GM21576 (cell line): ENCODE measurements at regions not wholly inside any gene's neighbourhood (a gene's known extent, or its start where the extent isn't known, plus 50 kb on each side); places are given as distances from the start of the nearest gene placed in this dataset.
"Not testable (repeated sequence)": the region's sequence is repeated elsewhere in the genome, so short reads cannot be mapped to it uniquely, and the experiment has no call there.

Experiments
- ATAC-seq: cut with Tn5 transposase; IDR thresholded peaks from one replicate; pipeline ENCODE4 v1.9.1; 2021; ENCODE audit warnings: mild to moderate bottlenecking, moderate library complexity; ENCODE audit not compliant: unreplicated experiment

DNA sequence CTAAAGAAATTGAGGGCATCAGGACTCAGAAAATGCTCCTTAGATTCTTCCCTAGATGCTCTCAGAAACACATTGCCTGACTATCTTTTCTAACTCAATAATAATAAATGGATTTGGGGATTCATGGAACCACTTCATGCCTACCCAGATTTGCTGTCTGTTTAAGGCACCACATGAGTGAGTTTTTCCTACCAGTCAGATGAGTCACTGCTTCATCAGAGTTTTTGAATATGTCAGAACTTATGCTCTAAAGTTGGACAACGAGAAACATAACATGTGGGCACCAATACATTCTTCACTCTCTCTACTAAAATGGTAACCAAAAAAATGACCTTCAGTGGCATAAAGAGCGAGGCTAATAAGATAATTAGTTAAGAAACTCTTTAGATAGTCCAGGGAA, 1135.1 kb downstream of the TUSC7 start:
- no peak for ATAC-seq

DNA sequence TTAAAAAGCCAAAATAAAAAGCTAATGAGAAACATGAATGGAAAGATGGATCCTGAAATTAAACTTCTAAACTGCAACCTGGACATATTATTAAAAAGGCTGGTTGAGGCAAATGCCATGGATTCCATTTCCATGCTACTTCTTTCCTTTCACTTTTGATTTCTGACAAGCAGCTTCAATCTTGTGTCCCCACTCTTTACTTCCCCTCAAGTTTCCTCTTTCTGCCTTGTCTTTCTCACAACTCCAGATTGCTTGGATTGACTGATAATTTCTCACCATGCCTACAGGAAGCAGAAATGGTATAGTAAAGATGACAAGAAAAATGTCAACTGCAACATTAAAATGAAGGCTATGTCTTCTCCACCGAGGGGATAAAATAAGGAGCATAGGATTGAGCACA, 1136.7 kb downstream of the TUSC7 start:
- no peak for ATAC-seq

DNA sequence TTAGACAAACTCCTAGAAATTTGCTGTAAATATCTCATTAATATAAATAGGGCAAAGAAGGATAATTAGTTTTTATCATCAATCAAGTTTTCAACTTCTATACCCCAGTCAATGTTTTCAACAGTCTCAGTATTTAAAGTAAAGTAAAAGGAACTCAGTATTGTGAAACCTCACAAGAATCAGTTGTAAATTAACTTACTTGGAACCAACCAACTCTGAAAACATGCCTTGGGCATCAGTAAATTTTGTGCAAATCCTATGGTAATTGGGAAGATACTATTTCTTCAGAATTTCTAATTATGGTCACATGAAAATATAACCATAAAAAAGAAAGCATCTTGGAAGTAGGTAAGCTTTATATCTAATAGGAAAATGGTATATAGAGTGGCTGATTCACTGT, 1139.0 kb downstream of the TUSC7 start:
- no peak for ATAC-seq

DNA sequence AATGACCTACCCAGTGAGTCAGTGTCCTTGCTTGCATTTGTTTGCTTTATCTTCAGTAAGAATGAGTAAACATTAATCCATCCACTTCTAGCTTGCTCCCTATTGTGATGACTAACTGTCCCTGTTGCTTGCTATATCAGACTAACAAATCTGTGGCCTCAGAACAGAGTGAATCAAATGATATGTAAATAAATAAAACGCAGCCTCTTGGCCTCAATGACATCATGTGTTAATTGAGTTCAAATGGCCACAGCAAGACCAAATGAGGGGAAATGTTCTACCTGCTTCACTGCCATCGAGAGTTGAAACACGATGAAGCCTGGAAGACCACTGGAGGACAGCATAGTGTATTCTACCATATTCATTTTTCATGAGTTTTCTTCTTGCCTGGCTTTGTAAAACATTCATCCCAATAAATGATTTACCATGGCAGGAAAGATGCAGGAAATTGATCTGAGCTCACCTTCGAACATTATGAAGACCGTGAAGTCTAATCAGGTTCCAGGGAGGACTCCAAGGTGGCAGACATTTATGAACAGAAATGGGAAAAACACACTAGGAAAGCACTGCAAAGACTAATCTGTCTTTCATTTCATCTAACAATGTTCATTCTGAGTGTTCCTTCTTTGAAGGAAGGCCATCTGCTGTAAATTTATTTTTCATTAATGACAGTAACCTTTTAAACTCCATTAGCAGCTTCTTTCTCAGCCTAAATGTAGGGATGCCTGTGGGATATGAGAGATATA, 1144.5 kb downstream of the TUSC7 start:
- no peak for ATAC-seq

DNA sequence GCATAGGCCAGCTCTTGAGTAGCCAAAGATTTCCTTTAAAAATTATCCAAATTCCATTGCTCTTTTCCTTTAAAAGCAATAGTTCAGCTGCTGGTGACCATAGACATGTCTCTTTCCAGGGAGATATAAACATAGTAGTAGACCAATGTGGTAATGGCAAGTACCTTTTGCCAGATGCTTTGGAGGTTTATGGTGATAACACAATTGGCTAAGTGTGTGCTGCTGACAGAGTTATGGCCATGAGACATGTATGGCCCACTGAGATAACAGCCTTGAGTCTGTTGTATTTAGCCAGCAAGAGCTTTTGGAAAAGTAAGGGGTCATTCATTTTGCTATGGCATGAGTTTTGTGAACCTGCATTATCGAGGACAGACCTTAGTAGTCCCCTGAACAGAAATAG, 1146.8 kb downstream of the TUSC7 start:
- no peak for ATAC-seq

DNA sequence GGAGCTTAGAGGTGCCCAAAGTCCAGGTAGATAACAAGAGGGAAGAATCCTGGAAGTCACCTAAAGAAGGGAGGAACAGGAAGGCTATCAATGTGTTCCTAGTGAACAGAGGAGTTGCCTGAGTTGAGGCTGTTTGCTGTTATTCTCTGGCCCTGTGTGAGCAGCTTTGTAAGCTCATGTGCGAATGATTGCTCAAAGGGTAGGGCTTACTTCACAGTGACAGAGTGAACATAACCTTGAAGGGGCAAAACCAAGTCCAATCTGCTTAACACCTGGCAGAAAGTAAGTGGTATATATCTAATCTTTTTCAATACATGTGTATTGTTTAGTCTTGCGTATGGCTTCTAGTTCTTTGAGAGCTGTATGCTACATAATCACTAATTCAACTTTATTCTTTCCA, 1153.6 kb downstream of the TUSC7 start:
- no peak for ATAC-seq

DNA sequence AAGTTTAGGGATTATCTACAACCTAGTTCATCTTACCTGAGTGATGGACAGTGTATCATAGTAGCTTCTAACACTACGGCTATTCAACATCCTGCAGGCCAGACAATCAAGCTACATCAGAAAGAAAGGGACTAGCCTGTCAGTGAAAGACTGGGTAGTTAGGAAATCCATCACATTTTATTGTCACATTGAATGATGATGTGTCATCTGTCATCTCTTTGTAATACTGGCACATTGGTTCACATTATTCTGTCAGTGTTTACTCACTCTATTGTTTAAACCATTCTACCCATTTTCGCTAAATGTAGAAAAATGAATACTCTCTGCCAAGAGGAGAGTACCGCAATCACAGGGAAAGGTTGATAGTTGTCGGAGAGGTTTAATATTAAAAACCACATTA, 1155.8 kb downstream of the TUSC7 start:
- no peak for ATAC-seq

DNA sequence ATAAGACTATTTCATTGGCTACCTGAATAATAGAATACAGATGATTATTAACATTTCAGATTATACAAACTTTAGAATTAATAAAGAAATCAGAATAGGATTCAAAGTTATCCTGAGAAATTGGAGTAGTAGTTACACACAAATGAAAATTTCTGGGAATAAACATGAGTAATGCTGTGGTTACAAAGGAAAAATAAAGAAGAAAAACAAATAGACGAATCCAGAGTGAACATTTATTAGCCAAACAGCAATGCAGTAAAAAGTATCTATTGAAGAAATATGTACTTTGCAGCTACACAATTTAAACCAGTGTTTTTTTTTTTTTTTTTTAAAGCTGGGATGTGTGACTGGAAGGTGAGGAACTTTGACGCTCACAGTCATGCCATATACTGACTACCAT, 1159.2 kb downstream of the TUSC7 start:
- ATAC-seq, result no peak

DNA sequence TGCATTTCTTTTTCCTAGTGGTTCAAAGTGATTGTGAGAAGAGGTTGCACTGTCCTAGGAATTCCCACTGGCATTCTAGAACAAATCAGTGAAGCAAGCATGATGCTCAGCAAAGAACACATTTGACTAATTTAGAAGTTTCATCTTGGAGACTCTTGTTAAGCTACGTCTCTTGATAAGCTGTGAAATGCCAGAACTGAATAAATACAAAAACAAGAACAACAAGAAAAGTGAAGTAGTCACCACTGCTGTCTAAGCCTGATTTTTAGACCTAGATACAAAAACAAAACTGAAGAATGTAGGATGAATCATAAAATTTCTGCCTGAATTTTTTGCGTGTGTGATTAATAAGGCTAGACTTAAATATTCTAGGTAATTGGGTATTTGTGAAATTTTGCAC, 1162.4 kb downstream of the TUSC7 start:
- ATAC-seq, result no peak

DNA sequence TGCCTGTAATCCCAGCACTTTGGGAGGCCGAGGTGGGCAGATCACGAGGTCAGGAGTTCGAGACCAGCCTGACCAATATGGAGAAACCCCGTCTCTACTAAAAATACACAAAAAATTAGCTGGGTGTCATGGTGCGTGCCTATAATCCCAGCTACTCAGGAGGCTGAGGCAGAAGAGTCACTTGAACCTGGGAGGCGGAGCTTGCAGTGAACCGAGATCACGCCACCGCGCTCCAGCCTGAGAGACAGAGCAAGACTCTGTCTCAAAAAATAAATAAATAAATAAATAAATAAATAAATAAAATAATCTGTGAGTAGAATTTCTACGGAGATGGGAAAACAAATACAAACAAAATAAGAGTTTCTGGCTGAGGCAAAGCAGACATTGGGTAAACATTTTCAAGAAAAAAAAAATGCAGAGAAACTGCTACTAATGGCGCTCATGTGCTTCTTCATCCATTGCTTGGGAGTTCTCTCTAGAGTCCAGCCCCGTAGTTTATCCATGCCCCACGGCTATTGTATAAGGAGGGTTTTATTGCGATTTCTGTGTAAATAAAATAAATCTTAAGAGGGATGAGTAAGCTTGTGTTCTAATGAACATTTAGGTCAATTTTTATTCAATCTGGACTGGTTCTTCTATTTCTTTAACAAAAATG, 1161.9 kb downstream of the IGSF11 start:
- ATAC-seq, result not testable (repeated sequence)

DNA sequence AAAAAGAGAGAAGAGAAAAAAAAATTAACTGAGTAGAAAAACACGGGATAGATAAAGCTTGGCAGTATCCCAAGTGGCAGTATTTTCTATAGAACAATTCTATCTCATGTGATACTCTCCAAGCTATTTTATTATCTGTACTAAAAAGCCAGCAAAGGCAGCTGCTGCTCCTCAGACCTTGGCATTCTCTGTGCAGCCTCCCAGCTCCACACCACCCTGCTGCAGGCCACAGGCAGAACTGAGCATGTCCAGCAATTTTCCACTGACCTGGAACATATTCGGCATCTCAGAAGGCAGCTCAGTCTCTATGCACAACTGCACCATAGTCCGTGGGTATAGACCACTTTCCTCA, 1161.4 kb downstream of the IGSF11 start:
- ATAC-seq, result no peak

DNA sequence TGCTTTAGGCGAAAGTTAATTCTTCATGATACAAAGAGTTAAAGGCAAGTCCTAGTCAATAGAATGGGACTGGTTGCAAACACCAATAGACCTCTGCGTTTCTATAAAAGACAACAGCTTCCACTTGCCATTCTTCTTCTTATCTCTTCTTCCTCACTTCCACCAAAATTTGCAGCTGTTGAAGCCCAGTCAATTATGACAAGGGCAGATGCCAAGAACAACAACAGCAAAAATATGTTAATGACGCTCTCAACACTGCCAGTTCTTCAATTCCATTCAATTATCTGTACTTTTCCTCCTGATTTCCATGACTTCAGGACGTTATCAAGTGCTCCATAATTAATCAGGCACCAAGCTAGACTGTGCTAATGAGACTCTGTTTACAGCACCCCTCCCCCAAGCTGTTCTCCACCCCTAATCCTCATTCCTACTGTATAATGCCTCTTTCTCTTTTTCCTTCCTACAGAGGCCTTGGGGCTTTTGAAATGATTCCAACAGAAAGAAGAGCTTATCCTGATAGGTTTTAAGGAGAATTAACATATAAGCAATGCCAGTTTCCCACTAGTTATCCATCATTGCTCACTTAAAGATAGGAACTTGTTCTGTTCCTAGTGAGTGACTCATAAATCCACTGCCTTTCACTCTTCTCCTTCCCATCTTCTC, 1160.5 kb downstream of the IGSF11 start:
- no peak for ATAC-seq

DNA sequence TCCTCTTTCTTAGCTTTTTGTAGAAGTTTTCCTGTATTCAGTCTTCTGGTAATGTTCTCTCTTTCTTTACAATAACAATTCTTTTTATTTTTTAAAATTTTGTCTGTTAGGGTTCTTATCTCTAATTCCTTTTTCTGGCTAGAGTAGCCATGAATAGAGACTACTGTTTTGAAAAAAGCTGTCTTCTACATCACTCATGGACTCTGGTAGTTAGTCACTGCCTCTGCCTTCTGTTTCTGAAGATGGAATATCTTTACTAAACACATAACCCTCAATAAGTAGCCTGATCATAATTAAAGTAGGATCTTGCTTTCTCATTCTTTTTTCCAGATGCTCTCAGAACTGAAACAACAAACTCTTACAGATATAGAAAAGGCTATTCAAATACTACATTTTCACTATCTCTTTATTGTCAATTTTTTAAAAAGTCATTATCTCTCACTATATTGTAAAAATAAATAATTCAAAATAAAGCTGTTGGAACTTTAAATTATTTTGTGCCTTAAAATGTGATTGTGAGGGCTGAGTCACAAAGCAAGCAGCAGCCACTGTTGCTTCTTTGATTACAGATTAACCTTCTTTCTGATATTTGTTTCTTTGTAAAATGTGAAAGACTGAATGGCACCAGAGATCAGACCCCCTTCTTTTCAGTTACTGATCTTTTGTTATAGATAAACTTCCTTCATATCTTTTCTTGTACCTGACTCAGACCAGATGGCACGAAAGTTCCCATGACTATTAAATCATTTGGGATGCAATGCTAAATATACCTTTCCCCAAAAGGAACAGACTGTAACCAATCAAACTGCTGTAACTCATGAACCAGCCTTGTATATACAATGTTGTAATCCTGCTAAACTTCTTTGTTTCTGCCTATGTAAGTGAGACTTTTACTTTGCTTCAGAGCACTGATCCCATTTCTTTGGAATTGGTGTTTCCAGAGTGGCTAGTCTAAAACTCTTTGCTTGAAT, 1159.5 kb downstream of the IGSF11 start:
- no peak for ATAC-seq

DNA sequence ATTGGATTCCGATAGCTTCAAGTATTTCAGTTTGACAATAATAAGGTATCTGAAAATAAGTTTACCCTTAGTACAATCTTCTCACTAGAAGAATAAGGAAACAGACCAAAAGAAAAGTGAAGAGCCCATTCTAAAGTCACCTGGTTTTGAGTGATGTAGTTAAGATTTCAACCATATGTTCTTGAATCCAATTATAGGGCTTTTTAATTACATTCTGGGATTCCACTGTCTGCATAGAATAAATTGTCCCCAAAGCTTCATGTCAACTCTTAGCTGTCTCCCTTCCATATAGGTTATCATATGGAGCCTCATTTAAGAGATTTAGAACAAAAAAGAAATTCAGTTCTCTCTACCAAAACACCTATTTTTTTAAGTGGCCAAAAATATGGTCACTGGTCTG, 1158.8 kb downstream of the IGSF11 start:
- no peak for ATAC-seq

DNA sequence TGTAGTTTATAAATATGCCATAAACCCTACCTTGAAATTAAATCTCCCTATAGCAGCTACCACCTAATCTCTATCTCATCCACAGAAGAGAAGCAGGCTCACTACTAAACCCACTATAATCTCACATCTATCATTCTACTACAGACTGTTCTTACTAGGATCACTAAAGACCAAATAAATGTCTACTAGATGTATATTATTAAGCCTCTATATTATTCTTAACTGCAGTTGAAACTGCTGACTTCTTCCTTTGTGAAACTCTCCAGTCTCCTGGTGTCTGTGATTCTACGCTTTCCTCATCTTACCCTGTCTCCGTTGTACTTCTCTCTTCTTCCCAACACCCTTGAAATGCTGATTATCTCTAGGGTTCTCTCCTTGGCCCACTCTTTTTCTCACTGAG, 1154.0 kb downstream of the IGSF11 start:
- ATAC-seq, result no peak

DNA sequence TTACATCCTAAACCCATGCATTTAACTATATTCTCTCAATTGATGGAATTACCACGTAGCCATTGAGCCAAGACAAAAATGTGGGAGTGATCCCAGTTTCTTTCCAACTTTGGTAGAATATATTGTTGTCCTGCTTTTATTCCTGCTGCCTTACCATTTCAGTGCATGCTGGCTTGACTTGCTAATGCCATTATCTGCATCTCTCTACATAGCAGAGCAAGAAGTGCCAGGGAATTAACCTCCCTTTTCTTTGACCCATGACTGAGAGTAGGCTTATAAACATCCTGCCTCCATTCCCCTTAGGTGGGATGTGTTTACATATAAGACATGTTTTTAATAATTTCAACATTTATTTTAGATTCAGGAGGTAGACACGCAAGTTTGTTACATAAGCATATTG, 1153.4 kb downstream of the IGSF11 start:
- no peak for ATAC-seq

DNA sequence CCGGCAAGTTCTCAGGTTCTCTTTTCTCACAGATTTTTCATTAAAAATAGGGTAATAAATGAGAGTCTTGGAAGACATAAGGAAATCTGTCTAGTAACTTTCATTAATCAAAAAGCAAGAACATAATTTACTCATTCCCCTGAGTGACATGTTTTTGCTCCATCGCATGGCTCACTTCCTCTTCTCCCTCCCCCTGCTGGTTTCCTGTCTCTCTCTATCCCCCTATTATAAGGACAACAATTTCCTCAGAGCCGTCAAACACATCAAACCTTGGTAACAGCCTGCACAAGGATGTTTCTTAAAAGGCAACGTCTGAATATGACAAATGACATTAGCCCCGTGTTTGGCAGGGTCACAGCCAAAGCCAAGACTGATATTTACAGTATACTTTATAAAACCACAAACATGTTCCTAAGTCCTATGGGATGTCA, 1149.6 kb downstream of the IGSF11 start:
- ATAC-seq, result no peak

DNA sequence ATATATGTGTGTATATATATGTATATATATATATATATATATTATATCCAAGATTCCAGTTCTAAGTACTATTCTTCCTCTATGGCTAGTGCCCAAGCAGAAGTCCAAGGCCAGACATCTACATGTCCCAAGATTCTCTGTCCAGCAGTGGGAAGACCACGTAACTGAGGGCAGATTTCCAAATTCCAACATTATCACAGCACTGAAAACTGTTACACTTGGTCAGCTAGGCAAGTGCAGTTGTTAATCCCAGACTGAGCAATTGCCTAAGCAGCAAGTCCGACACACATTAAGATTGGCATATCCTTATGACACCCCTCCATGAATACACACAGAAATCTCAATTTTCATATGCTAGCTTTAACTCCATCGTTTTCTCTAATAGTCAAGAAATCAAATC, 1148.5 kb downstream of the IGSF11 start:
- ATAC-seq, result no peak

DNA sequence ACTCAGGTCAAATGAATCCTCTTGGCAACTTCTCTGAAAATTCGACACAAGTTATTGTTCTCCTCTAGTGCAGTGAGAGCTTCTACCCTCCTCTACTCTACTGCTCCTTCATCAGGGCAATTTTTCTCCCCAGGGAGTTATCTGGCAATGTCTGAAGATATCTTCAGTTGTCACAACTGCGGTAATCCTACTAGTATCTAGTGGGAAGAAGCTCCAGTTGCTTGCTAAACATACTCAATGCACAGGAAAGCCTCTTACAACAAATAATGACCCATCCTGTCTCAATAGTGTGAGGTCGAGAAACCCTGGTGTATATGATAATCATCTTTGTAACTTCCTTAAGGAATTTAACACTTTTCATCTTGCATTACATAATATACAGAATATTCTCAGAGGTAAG, 1147.6 kb downstream of the IGSF11 start:
- no peak for ATAC-seq

DNA sequence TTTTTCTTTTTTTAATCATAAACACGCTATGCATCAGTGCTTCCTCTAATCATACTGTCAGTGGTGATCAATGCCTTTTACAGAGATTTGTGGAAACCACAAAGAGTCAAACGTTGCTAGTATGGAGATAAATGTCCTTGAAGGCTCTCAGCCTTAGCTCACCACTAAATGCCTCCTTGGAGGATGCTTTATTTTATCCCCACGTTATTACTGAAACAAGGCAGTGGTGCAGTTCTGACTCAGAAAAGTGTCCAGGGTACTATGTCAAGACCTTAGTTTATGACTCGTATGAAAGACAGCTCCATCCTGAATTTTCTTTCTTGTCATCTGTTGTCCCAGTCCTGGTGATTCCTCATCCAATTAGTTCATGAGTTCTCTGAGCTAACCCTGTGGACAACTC, 1146.7 kb downstream of the IGSF11 start:
- no peak for ATAC-seq

DNA sequence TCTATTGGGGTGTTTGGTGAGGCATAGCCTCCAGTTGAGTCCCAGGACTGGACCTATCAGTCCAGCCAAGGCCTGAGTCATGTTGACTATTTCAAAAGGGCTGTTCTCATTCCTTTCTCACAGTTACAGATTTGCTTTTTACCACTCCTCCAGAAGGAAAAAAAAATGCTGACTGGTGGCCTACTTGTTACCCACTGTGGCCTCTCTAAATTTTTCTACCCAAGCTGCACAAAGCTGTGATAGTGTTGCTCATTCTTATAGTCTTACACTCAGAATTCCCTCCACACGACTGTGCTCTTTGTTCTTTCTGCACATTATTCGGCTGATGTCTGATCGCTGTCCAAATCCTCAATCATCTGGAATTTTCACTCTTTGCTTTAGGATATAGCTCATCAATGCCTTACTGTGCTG, 1142.2 kb downstream of the IGSF11 start:
- ATAC-seq, result no peak
